Fibroblast of the aortic adventitia (primary cell): ENCODE measurements at regions not wholly inside any gene's neighbourhood (a gene's known extent, or its start where the extent isn't known, plus 50 kb on each side); places are given as distances from the start of the nearest gene placed in this dataset.

Experiments
- DNase-seq: peaks from one replicate; pipeline ENCODE4 v3.0.0-alpha.2; 2010; ENCODE audit warnings: low read depth
- H3K4me3 ChIP-seq: 2 replicates; pipeline ENCODE4 v1.5.1; 2011; ENCODE audit warnings: low read depth, mild to moderate bottlenecking, control low read depth, low read length, moderate library complexity
- TF ChIP-seq, protein P1 (sequence below): IDR thresholded peaks from 2 replicates; pipeline ENCODE4 v1.5.1; 2011; ENCODE audit warnings: mild to moderate bottlenecking, low read length, control low read depth, inconsistent platforms; ENCODE audit not compliant: insufficient read depth

GRCh38 chr10:18760836-18761235 lies 101.6 kb downstream of the ARL5B start:
- TF ChIP-seq, protein P1, sequence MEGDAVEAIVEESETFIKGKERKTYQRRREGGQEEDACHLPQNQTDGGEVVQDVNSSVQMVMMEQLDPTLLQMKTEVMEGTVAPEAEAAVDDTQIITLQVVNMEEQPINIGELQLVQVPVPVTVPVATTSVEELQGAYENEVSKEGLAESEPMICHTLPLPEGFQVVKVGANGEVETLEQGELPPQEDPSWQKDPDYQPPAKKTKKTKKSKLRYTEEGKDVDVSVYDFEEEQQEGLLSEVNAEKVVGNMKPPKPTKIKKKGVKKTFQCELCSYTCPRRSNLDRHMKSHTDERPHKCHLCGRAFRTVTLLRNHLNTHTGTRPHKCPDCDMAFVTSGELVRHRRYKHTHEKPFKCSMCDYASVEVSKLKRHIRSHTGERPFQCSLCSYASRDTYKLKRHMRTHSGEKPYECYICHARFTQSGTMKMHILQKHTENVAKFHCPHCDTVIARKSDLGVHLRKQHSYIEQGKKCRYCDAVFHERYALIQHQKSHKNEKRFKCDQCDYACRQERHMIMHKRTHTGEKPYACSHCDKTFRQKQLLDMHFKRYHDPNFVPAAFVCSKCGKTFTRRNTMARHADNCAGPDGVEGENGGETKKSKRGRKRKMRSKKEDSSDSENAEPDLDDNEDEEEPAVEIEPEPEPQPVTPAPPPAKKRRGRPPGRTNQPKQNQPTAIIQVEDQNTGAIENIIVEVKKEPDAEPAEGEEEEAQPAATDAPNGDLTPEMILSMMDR, result no peak
- no peak overlapping the region for H3K4me3 ChIP-seq
- DNase-seq, result no peak

GRCh38 chr10:18767981-18768380 lies 108.8 kb downstream of the ARL5B start:
- TF ChIP-seq, protein P1, result no peak
- H3K4me3 ChIP-seq, result no peak overlapping the region
- no peak for DNase-seq

DNA sequence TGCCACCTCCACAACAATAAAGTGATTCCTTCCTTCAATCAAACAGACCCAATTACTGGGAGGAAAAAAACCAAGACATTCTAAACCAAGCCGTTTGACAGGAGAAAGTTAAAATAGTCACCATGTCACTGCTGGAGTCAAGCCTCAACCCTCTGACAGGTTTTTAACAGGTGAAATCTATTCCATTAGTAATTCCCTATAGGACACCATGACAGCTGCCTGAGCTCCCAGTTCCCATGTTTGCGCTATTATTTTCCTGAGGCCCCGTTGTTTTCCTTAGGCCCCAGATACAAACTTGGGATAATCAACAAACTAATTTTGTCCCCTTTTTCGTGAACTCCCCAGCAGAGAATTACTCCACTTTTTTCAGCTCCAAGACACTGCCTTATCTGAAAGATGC lies 113.9 kb downstream of the ARL5B start:
- TF ChIP-seq, protein P1, result no peak
- no peak overlapping the region for H3K4me3 ChIP-seq
- DNase-seq, result no peak

DNA sequence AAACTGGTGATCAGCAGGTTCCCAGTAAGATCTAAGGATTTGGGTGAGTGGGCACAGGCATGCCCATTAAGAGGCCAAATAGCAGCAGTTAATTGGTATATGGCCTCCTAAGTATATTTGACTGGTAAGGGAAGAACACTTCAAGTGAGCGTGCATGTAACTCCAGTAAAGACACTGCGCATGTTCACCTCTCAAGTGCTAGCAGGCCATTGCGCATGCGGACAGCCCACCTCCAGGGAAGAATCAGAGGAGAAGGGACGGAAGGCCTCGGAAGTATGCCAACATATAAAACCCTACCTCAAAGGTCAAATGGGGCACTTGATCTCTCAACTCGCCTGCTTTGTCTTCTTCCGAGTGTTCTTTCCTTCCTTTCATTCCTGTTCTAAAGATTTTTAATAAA lies 118.0 kb downstream of the ARL5B start:
- H3K4me3 ChIP-seq, result no peak overlapping the region
- TF ChIP-seq, protein P1, result no peak

GRCh38 chr10:18786478-18786877 lies 127.2 kb downstream of the ARL5B start:
- TF ChIP-seq, protein P1, result no peak
- no peak for DNase-seq
- H3K4me3 ChIP-seq, result no peak overlapping the region

More for the DNA sequence above, 118.0 kb downstream of the ARL5B start:
- DNase-seq, result no peak

DNA sequence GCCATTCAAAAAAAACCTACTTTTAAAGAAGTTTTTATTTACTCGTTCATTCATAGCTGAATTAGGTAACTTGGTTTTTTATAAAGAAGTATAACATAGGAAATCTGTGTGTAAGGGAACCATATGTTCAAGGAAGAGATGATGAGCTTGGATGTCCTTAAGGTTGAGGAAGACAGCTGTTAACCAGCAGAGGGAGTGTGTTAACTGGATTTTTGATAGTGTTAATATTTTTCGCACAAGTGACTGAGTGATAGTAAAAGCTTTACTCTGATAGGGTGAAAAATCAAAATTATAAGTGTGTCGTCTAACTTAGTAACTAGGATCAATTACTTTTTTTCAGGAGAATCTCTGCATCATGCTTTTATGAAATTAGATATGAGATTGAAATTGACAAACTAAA lies 134.7 kb downstream of the ARL5B start:
- no peak overlapping the region for H3K4me3 ChIP-seq
- peak; percentile 59 for DNase-seq
- TF ChIP-seq, protein P1, result peak; percentile 52

DNA sequence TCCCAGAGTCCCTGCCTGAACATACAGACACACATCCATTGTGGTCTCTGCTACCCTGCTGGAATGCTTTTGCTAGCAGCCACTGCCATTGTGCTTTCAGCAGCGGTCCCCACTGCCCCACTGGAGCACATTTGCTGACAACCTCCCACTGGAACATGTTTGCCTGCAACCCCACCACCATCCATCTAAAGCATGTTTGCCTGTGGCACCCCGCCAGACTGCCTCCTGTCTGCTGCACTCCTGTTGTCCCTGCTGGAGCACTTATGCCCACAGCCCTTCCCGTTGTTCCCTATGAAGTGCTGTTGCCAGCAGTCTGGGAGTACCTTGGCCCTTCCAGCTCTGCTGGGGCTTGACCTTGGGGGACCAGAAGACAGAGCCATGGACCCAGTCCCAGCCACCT lies 136.3 kb downstream of the ARL5B start:
- TF ChIP-seq, protein P1, result no peak
- no peak for DNase-seq
- H3K4me3 ChIP-seq, result no peak overlapping the region
